Occipital lobe (tissue), 1 donor: ENCODE measurements at regions not wholly inside any gene's neighbourhood (a gene's known extent, or its start where the extent isn't known, plus 50 kb on each side); places are given as distances from the start of the nearest gene placed in this dataset.

Source experiments
- DNase-seq: peaks from one replicate; lab custom pipeline; 2025; lab: John Stamatoyannopoulos, UW

DNA sequence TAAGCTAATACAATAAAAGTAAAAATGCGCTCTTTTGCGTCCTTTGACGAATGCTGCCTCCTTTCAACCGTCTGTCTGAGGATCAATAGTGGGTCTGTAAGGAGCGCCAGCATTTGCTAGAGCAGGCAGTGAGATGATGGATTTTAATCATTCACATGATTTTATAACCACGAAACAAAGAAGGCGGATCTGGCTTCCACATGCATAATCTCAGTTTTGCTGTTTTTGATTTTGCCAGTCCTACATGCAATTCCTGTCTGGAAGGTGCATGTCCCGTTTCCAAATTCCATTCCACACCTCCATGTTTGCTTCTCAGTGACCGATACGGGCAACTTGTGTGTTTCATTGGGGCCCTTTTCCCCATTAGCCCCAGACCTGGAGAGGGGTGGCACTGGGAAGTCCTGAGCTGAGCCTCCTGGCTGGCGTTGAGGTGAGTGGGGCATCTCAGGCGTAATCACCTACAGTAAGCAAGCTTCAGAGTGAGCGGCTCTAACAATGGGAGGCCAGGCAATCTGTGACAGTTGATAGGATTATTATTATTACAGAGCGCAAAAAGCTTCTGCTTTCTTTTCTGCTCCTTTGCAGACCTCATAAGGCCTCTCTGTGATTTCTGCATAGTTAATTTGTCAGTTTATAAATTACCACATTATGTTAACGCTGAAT, 405.4 kb downstream of the ZSWIM6 start:
- no peak for DNase-seq

DNA sequence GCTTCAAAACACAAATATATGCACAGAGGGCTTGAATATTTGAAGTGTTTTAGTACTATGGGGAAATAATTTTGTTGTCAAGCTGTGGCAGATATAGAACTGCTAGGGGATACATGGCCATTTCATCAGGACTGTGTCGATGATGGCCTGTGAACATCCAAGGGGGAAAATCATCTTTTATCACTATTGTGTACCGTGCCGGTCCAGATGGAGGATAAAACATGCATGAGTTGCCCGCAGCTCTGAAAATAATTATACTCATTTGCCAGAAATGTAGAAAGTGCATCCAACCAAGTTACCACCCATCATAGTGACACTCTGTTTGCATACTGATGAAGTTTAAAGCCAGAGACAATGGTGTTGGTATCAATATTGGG, 405.9 kb downstream of the ZSWIM6 start:
- DNase-seq, result no peak

DNA sequence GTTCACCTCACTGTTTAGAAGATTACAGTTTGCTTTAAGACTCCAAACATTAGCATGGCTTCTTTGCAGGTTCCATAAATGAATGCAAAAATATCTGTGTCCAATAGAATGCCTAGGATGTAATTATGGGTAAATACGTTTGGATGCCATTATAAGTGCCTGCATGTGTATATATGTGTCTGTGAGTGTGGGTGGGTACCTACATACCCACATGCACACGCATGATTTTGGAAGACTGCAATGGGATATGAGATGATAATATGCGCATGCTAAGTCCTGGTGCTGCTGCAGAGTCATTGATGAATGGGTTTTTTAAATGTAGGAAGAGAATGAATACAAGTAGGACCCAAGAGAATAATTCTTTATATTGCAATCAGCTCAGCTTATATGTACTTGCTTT, 406.4 kb downstream of the ZSWIM6 start:
- no peak for DNase-seq

DNA sequence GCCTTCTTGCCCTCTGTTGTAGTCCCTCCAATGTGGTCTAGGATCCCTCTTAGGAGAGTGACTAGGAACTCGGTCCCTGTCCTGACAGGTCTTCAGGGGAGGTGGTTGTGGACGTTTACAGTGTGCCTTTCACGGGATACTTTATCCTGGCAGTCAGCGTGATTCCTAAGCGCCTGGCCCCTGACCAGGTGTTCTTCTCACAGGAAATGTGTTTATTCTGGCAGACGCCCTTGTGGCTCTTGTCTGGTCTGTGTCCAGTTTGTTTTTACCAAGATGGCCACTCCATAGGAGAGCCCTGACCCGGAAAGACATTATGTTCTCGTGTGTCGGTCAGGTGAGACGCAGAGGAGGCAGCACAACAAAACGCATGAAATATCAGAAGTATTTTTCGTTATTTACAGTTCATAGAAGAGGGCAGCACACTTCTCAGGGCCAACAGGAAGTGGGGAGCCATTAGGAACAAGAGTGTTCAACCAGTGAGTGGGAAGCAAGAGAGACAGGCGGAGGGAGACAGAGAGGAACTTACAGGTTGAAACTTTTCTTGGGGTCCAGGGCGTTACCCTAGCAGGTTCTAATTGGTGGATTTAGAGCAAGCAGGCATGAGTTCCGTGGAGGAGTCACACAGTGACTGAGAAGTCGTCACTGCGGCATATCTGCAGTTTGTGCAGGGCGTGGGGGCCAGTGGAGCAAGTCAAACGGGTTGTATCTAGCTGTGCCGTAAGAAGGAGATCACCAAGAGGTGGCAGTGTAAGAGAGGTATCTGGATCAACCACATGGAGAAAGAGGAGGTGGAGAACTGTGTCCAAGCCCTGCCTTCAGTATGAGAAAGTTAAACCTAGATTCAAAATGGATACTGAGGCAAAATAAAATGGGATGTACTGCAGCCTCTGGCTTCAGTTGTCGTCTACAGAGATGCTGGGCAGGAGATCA, 412.9 kb downstream of the ZSWIM6 start:
- DNase-seq, result no peak

DNA sequence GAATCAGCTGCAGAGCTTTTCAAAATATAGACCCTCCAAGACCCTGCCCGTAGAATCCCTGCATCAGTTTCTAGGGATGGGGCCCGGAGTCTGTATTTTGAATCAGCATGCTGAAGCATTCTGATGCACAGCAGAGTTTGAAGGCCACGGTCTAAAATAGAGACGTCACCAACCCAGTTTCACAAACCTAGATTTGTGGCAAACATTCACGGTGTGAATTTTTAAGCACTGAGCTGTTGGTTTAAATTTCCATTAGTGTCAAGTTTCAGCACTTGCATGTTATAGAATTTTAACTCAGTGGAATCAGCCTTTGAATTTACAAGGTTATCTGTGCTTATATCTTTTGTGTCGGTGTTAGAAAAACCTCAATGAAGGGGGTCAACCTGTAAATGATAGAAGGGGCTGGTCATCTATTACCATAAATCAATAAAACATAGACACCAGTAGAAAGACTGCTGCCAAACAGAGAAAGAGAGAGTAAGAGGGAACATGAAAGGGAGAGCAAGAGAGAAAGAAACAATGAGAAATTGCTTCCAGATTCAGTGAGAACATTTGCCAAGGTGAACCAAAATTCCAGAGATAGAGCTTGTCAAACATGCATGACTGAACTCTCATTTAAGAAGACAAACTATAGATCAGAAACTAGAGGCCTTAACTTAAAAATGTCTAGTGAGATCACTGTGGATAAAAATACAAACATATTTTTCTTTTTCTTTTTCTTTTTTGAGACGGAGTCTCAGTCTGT, 414.9 kb downstream of the ZSWIM6 start:
- DNase-seq, result no peak

DNA sequence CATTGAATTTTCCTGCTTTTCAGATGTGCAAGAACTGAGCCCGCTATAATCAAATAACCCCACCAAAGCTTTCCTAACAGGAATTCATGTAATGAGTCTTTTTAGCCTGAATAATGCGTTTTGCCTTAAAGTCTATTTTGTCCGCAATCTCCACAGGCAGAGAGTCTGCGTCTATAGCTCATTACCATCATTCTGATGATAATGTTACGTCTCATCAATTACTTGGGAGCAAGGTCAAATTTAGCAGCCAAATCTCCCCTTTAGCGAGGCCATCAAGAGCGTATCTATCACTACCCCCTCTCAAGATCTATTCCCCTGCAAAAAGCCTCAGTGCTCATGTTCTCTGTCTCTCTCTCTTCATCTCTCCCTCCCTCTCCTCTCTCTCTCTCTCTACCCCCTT, 416.1 kb downstream of the ZSWIM6 start:
- DNase-seq, result no peak

DNA sequence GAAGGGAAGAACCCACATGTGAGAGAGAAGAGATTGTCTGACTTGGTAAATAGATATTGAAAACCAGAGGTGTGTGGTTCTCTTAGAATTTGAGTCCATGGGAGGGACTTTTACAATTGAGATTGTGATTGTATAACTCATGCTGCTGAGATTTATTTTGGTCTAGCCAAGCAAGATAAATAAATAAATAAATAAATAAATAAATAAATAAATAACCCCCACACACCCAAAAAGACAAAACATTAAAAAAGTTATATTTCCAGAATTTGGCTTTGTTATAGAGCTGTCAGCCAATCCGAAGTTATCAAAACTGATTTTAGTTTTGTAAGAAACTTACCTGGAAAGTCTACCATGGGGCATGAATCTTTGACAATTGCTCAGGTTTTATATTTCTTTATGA, 416.6 kb downstream of the ZSWIM6 start:
- no peak for DNase-seq

DNA sequence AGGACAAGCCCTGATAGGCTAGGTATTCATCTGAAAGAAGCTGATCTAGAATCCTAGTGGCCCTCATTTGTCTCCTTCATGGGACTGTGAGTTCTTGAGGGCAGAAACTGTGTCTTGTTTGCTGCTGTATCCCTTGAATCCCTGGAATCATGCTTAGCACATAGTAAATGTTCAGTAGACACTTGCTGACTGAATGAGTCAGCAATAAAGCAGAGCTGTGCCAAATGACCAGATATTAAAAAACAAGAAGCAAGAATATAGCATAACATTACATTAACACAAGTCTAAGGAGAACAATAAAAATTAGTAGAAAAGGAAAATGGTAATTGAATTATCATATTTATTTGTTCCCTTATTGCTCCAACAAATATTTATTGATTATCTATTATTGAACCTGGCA, 420.5 kb downstream of the ZSWIM6 start:
- no peak for DNase-seq

DNA sequence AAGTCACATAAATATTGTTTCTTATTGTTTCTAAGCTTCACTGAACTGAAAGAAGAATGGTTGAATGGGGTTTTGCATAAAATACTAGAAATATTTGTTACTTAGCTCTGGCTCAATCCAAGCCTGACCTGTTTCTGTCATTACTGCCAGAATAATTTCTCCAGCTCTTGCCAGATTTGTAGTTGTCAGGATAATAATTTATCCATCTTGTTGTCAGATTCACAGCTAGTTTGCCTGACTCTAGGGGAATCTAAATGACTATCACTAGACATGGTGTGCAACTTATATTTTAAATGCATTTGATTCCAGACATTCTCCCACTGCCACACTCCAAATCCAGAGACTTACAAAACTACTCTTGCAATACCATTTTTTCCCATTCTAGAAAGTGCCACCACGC, 422.7 kb downstream of the ZSWIM6 start:
- DNase-seq, result no peak

DNA sequence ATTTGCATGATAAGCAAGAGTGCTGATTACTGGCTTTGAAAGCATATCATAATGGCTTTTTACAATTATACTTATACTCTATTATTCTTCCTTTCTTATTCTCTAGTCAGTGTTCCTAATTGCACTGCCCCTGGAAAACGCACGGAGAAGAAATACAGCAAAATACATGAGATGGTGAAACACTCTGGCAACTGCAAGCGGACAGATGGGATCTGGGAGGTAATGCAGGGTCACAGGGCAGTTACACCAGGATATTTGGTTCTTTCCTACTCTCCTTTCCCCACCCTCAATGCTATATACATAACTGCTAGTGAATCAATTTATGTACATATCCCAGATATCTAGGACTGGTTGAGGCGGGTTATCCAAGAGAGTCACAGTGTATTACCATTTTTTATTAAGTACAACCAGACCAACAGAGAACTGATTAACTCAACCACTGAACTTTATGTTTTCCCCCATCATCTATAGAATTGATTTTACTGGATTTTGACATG, 423.7 kb downstream of the ZSWIM6 start:
- DNase-seq, result no peak

DNA sequence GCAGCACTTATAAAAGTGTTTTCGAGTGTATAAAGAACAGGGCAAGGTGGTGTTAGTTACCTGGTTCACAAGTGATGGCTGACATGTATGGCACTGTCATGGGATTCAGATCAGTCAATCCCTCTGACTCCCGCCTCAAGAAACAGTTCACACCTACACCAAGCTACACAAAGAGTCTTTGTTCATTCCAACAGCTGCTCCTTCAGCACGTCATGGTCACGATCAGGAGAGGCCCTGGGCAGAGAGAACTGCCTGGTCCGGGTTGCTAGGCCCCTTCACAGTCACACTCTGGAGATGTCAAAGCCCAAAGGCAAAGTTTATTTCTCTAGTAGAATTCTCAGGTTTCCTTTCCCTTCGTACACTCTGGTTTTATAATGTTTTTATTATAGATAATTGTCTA, 426.7 kb downstream of the ZSWIM6 start:
- no peak for DNase-seq

DNA sequence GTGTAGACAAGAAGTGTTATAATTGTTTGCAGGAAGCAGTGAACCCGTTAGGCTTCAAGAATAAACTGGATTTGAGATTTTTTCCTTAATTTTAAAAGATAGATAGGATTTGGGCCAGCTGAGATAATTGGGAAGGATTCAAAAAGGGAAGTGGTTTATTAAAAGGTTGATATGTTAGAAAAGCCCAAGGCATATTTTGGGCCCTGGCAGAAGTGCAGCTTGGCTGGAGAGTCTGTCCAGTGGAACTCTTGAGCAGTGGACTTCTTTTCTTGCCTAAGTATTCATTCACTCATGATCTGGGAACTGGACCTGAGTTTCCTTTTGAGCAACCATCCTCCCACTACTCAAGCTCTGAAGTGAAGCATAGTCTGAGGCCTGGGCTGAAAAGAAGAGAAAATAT, 433.4 kb downstream of the ZSWIM6 start:
- no peak for DNase-seq

DNA sequence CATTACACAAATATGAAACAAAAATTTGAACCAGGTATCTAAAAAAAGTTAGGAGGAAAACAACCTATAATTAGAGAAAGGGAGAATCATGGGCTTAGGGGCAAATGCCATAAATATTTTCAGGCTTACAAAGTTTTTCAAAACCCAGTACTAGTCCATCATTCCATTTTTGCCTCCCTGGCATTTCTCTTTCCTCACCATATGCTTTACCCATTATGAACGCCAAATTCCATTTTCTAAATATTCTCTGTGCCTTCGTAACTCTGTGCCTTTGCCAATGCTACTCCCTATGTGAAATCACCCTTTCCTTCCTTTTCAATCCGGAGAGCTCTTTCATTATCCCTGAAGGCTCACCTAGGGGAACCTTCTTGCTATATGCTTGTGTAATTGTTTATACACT, 434.1 kb downstream of the ZSWIM6 start:
- DNase-seq, result no peak

DNA sequence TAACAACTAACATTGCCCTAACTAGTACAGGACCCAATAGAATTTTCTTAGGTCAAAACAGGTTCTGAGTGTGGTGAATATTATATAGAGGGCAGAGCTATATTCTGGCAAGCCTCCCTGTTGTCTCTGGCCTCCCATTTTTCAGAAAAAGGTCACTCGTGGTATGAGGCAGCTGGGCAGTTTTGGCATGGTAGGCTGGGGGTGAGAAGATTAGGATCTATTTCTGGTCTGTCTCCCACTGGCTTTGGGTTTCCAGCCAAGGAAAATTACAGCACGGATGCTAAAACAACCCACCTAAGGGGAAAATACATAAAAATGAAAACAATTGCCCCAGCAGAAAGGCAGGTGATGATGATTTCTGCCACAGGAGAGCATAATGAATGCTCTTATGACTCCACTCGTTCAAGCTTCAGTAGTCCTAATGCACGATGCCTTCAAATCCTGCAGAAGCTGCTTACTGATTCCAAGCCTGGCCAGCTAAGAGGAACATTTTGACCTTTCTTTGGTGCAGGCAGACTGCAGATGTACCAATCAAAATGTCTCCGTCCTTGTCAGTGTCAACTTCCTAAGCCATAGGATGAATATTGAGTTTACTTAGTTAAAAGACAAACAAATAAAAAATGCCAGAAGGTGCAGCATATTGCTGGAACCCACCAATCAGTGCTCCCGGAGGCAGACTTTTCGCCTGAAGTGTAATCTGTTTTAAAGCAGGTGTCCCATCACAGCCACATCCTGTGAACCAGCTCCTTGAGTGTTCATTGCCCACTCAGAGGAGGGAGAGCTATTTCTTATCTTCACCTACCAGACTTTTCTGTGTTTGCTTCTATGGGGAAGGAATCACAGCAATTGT, 435.4 kb downstream of the ZSWIM6 start:
- no peak for DNase-seq

DNA sequence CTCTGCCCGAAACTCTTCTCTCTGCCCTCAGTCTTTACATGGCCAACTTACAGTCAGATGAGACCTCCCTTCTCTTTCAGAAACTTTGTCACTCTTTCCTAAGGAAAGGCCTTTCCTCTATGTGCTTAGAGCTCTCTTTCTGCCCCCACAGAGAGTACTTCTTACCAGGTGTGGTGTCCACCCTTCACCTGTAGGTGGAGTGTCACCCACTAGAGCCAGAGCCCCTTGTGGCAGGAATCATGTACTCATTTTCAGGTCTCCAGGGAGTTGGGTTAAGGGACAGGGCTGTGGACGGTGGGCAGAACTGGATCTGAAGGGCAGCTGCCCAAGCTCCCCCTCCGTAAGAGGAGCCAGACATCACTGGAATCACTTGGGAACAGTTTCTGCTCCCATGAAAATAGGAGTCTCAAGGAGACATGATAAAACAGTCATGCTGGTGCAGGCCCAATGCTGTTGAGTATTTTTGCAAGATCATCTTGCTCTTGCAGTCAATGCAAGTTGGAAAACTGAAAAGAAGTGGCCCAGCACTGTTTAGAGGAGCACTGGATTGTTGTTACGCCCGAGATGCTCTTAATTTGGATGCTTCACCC, 436.7 kb downstream of the ZSWIM6 start:
- DNase-seq, result no peak

DNA sequence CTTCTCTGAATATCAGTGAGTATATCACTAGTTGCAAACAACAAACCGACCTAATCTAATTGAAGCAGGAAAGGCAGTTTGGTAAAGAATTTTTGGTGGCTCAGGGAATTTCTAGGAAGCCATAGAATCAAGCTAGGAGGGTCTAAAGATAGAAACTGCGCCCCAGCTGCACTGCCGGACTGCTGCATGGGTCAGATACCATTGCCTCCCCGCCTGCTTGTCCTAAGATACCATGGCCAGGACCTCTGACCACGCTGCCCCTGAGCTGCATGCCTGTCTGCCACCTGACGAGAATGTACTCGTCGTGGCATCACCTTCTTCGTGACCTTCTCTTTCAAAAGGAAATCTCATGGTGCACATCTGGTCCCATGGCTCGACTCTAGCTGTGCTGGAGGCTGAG, 439.0 kb downstream of the ZSWIM6 start:
- no peak for DNase-seq

DNA sequence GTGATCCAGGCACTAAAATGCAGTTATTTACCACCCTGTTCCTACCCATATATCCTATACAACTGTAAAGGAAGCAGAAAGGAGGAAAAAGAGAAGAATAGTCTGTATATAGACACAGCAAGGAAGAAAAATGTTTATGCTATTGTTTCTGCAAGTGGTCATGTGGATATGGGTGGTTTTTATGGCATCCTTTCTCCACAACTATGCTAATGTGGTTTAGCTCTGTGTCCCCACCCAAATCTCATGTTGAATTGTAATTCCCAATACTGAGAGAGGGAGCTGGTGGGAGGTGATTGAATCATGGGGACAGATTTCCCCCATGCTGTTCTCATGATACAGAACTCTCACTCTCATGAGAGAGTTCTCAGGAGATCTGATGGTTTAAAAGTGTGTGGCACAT, 439.8 kb downstream of the ZSWIM6 start:
- DNase-seq, result no peak

DNA sequence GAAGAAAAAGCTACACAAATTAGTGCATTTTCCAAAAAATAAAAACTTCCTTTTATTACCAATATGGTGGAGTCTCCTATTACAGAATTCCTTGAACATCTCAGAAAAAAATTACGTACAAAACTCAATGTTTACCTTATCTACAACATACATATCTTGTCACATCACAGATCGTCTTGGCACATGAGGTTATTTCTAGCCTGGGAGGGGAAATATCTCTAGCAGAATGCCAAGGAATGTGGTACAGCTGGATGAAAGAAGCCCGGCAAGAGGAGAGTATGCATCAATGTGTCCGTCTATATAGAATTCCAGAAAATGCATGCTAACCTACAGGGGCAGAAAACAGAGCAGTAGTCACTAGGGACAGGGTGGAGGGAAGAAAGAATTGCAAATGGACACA, 443.8 kb downstream of the ZSWIM6 start:
- no peak for DNase-seq

DNA sequence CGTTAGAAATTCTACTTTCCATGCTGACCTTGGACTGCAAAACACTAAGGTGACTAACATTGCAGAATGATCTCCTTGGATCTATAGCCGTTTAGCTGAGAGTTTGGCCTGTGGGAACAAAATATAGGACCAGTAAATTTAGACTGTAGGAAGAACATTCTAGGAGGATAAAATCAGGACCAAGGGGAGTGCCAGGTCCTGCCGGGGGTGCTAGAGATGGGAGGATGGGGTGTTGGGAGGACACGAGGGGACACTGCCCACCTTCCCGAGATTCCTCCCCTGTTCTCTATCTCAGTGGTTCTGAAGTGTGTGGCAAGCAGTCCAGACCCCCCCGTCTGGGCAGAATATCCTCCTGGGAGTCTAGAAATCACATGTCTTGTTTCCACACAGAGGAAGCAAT, 445.2 kb downstream of the ZSWIM6 start:
- DNase-seq, result no peak

DNA sequence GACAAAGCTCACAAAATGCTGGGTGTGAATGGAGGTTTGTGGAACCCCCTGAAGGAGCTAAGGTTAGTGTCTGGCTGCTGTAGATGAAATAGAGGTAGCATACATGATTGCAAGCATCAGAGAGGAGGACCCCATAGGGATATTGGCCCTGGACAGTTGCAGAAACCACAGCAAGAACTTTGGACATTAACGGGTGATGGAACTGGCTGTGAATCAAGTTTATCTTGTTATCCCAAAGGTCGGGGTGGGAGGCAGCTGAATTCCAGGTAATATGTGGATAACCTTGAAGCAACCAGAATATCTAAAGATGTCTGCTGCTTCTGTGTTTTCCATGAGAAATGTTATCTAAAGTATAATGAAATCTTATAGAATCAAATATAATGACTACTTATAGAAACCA, 447.7 kb downstream of the ZSWIM6 start:
- no peak for DNase-seq

DNA sequence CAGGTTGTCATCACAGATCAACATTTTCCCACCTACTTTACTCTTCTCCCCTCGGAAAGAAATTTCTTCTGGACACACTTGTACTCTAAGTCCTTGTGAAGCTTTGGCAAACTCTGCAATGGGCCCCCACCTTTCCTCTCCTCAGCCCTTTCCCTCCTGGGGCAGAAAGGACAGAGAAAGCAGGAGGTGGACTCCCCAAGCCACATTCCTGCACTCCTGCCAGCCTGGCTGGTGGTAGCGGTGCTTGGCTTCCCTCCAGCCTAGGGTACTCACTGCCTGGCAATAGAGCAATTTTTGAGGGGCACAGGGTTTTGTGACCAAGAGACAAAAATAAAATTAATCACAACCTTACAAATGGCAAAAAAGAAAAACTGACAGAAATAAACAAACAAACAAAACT, 451.4 kb downstream of the ZSWIM6 start:
- no peak for DNase-seq
